Gastrocnemius medialis (tissue), 4 donors: ENCODE measurements at regions not wholly inside any gene's neighbourhood (a gene's known extent, or its start where the extent isn't known, plus 50 kb on each side); places are given as distances from the start of the nearest gene placed in this dataset.

Experiments used
- ATAC-seq, 2 donors: fragments of 150-250 bp; one replicate each; pipeline ENCODE4 v1.9.1; 2016
- DNase-seq, 2 donors: peaks; one replicate each; pipeline ENCODE4 v3.0.0-alpha.2; 2019
- H3K27ac ChIP-seq, 4 donors: fragments of 200-600 bp; sonication (generic); 1 replicate in 1 of 4; 2 replicates in 3 of 4; pipeline ENCODE4 v1.5.1; 2016 to 2018; ENCODE audit warnings: mild to moderate bottlenecking in 2 of 4, moderate library complexity in 1 of 4
- H3K27me3 ChIP-seq, 3 donors: fragments of 200-600 bp; sonication (generic) in 2 of 3; 1 replicate in 1 of 3; 2 replicates in 2 of 3; pipeline versions ENCODE4 v1.5.1 to v1.6.0; 2016 to 2019; ENCODE audit warnings: mild to moderate bottlenecking in 1 of 3, moderate library complexity in 1 of 3
- H3K36me3 ChIP-seq, 2 donors: fragments of 200-600 bp; sonication (generic) in 1 of 2; one replicate each; pipeline ENCODE4 v1.5.1; 2017 to 2018
- H3K4me1 ChIP-seq, 2 donors: fragments of 200-600 bp; sonication (generic) in 1 of 2; one replicate each; pipeline ENCODE4 v1.5.1; 2016 to 2017; ENCODE audit warnings: mild to moderate bottlenecking in 2 of 2
- H3K4me3 ChIP-seq, 4 donors: fragments of 200-600 bp; sonication (generic) in 3 of 4; 1 replicate in 1 of 4; 2 replicates in 3 of 4; pipeline ENCODE4 v1.5.1; 2016 to 2019; ENCODE audit warnings: mild to moderate bottlenecking in 2 of 4
- H3K9me3 ChIP-seq, 3 donors: fragments of 200-600 bp; sonication (generic) in 2 of 3; 1 replicate in 1 of 3; 2 replicates in 2 of 3; pipeline ENCODE4 v1.5.1; 2016 to 2019
- POLR2A ChIP-seq, 2 donors: fragments of 450-650 bp; IDR thresholded peaks; one replicate each; pipeline ENCODE4 v1.6.1; 2017; ENCODE audit warnings: antibody characterized with exemption in 2 of 2, mild to moderate bottlenecking in 2 of 2, moderate library complexity in 2 of 2
- in situ Hi-C, 4 donors: fragments of 200-750 bp; cut with MboI; loops; one replicate each; pipeline versions ENCODE4 v1.15.0 to v1.8.0; 2017; ENCODE audit warnings: low sequenced_read_pairs in 4 of 4
- intact Hi-C: fragments of 100-400 bp; cut with DNase I; formaldehyde crosslinking; loops from one replicate; pipeline ENCODE4 v1.15.1; 2023; ENCODE audit warnings: low total_unique reads
- TF ChIP-seq, protein P1 (sequence below), 5 experiments: fragments of 450-650 bp in 3 of 5; fragments of 200-600 bp in 2 of 5; sonication (generic) in 2 of 5; IDR thresholded peaks in 4 of 5; conservative IDR thresholded peaks in 1 of 5; 1 replicate in 4 of 5; 2 replicates in 1 of 5; pipeline ENCODE4 v1.5.1; 2016 to 2019; ENCODE audit warnings: antibody characterized with exemption in 5 of 5, mild to moderate bottlenecking in 3 of 5, moderate library complexity in 3 of 5

DNA sequence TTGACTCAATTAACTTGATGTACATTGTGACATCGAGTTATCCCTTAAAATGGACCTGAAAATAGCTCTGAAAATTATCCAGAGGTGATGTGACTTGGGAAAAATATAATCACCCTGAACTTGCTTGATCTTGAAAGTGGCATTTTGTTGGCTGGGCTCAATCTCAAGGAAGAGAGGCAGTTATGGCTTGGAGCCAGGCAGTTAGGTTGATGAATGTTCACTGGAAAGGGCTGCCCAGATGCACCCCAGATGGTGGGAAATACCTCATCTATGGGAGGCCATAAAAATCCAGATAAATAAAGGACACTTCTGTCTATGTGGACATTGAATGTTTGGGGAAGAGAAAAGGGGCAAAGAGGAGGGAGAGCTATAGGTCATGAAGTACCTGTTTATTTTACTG lies 55.7 kb upstream of the OR5AN1 start:
- Histone ChIP-seq H3K4me3 (no peak overlapping the region), H3K27ac (no peak overlapping the region), H3K9me3 (no peaks in the 10 kb centered on the region), H3K4me1 (no peaks in the 10 kb centered on the region), H3K36me3 (no peaks in the 10 kb centered on the region), H3K27me3 (no peaks in the 10 kb centered on the region)
- in situ Hi-C loops: loop anchor here in 1 of 4 donors (25.0 kb wide), 1 partner anchor 109 kb away; no protein-coding TSS in a partner anchor
- DNase-seq (no peak), ATAC-seq (no peak)
- intact Hi-C loops: no loop called here
- TF ChIP-seq, protein P1, sequence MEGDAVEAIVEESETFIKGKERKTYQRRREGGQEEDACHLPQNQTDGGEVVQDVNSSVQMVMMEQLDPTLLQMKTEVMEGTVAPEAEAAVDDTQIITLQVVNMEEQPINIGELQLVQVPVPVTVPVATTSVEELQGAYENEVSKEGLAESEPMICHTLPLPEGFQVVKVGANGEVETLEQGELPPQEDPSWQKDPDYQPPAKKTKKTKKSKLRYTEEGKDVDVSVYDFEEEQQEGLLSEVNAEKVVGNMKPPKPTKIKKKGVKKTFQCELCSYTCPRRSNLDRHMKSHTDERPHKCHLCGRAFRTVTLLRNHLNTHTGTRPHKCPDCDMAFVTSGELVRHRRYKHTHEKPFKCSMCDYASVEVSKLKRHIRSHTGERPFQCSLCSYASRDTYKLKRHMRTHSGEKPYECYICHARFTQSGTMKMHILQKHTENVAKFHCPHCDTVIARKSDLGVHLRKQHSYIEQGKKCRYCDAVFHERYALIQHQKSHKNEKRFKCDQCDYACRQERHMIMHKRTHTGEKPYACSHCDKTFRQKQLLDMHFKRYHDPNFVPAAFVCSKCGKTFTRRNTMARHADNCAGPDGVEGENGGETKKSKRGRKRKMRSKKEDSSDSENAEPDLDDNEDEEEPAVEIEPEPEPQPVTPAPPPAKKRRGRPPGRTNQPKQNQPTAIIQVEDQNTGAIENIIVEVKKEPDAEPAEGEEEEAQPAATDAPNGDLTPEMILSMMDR (IDR thresholded peaks at IDR 0.05 in 4 of 5, conservative IDR thresholded peaks at IDR 0.05 in 1 of 5): no peak
- TF ChIP-seq POLR2A (IDR thresholded peaks at IDR 0.05): no peak

DNA sequence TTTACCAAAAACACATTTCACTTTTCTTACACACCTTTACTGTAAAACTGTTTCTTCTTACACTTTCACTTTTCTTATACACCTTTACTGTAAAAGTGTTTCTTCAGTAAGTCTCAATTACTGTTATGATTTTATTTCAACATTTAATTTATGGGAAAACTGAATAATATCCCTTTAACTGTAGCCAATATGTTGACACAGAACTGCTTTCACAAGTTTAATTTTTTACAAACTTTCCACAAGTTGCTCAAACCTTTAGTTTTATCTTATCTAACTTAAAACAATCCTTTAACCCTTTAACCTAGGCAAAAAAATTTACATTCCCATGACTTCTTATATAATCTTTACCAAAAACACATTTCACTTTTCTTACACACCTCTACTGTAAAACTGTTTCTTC lies 63.3 kb upstream of the OR5AN1 start:
- intact Hi-C loops: no loop called here
- no peaks in the 10 kb centered on the region for H3K4me1 ChIP-seq
- H3K36me3 ChIP-seq: no peaks in the 10 kb centered on the region
- no peaks in the 10 kb centered on the region for H3K27me3 ChIP-seq
- no peak for TF ChIP-seq POLR2A (IDR thresholded peaks at IDR 0.05)
- TF ChIP-seq, protein P1 (IDR thresholded peaks at IDR 0.05 in 4 of 5, conservative IDR thresholded peaks at IDR 0.05 in 1 of 5): no peak
- DNase-seq (no peak), ATAC-seq (no peak)
- no peaks in the 10 kb centered on the region for H3K9me3 ChIP-seq
- in situ Hi-C loops: no loop called here
- no peak overlapping the region for H3K27ac ChIP-seq
- H3K4me3 ChIP-seq: no peak overlapping the region

DNA sequence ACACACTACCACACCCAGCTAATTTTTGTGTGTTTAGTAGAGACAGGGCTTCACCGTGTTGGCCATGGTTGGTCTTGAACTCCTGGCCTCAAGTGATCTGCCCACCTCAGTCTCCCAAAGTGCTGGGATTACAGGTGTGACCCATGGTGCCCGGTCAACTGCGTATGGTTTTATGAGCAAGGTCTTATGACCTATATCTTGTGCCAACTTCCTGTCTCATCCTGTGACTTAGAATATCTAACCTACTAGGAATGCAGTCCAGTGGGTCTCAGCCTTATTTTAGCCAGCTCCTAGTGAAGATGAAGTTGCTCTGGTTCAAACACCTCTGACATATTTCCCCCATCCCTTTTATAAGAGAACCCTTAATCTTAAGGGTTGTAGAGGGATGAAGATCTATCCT lies 66.1 kb upstream of the OR5AN1 start:
- H3K4me1 ChIP-seq: no peaks in the 10 kb centered on the region
- in situ Hi-C loops: no loop called here
- no peak overlapping the region for H3K27ac ChIP-seq
- DNase-seq: no peak
- no peaks in the 10 kb centered on the region for H3K36me3 ChIP-seq
- H3K9me3 ChIP-seq: no peaks in the 10 kb centered on the region
- TF ChIP-seq POLR2A (IDR thresholded peaks at IDR 0.05): no peak
- TF ChIP-seq, protein P1 (IDR thresholded peaks at IDR 0.05 in 4 of 5, conservative IDR thresholded peaks at IDR 0.05 in 1 of 5): no peak
- ATAC-seq: no peak
- H3K27me3 ChIP-seq: no peaks in the 10 kb centered on the region
- intact Hi-C loops: no loop called here
- H3K4me3 ChIP-seq: no peak overlapping the region

DNA sequence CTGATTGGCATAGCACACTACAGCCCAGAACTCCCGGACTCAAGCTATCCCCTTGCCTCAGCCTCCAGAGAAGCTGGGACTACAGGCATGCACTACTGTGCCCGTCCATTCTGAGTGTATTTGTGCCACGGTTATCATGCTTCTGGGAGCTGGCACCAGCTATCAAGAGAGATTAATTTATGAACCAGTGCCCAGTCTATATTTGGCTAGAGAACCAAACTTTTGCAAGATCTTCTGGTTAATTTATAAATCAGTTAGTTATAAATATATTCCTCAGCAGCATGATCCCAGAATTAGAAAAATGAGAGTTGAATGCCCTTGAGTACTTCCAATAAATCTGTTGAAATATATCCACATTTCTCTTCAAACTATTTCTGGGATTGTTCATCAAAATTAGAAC lies 67.5 kb upstream of the OR5AN1 start:
- Histone ChIP-seq H3K9me3 (no peaks in the 10 kb centered on the region), H3K27me3 (no peaks in the 10 kb centered on the region), H3K4me1 (no peaks in the 10 kb centered on the region), H3K4me3 (no peak overlapping the region), H3K36me3 (no peaks in the 10 kb centered on the region), H3K27ac (no peak overlapping the region)
- intact Hi-C loops: no loop called here
- DNase-seq (no peak), ATAC-seq (no peak)
- TF ChIP-seq, protein P1 (IDR thresholded peaks at IDR 0.05 in 4 of 5, conservative IDR thresholded peaks at IDR 0.05 in 1 of 5): no peak
- no peak for TF ChIP-seq POLR2A (IDR thresholded peaks at IDR 0.05)
- in situ Hi-C loops: no loop called here
